A673 (cell line): ENCODE measurements at regions not wholly inside any gene's neighbourhood (a gene's known extent, or its start where the extent isn't known, plus 50 kb on each side); places are given as distances from the start of the nearest gene placed in this dataset.

ENCODE experiments used
- BruUV-seq: library from RNA; stranded (reverse); fragments of 400-500 nt; replicated peaks from 2 replicates; lab custom pipeline; 2021; lab: Mats Ljungman, UMichigan
- CTCF ChIA-PET: fragments of 300-600 bp; sonication (Branson Sonifier 250); formaldehyde crosslinking; loops from one replicate; lab custom pipeline; 2022; ENCODE audit warnings: antibody characterized with exemption; lab: Charles Lee
- POLR2A ChIA-PET: fragments of 300-600 bp; sonication (Branson Sonifier 250); formaldehyde crosslinking; loops from one replicate; lab custom pipeline; 2022; ENCODE audit warnings: antibody characterized with exemption; ENCODE audit not compliant: low non-redundant PET; lab: Charles Lee
- DNase-seq: peaks from one replicate; pipeline ENCODE4 v3.0.0-alpha.2; 2015; ENCODE audit warnings: low spot score
- H3K27ac ChIP-seq: fragments of 200-600 bp; sonication (generic); 2 replicates; pipeline ENCODE4 v1.5.1; 2016; ENCODE audit warnings: mixed run types, low read depth, mild to moderate bottlenecking, mixed read lengths, antibody characterized with exemption, low read length; ENCODE audit not compliant: poor library complexity, severe bottlenecking
- H3K27me3 ChIP-seq: fragments of 200-600 bp; sonication (generic); replicated peaks from 2 replicates; pipeline ENCODE4 v1.6.1; 2017; ENCODE audit warnings: mixed run types, low read depth, mild to moderate bottlenecking, mixed read lengths, antibody characterized with exemption, low read length; ENCODE audit not compliant: insufficient read depth, poor library complexity
- H3K36me3 ChIP-seq: fragments of 200-600 bp; sonication (generic); 2 replicates; pipeline ENCODE4 v1.6.1; 2016; ENCODE audit warnings: mixed run types, mild to moderate bottlenecking, mixed read lengths, antibody characterized with exemption, low read length; ENCODE audit not compliant: insufficient read depth, poor library complexity, severe bottlenecking
- H3K4me1 ChIP-seq: fragments of 200-600 bp; sonication (generic); 2 replicates; pipeline ENCODE4 v1.6.1; 2017; ENCODE audit warnings: mixed run types, mild to moderate bottlenecking, mixed read lengths, antibody characterized with exemption, low read length; ENCODE audit not compliant: insufficient read depth, poor library complexity, severe bottlenecking
- H3K4me3 ChIP-seq: fragments of 200-600 bp; sonication (generic); 2 replicates; pipeline ENCODE4 v1.5.1; 2016; ENCODE audit warnings: low read depth, mixed run types, mild to moderate bottlenecking, mixed read lengths, low read length; ENCODE audit not compliant: poor library complexity, severe bottlenecking
- H3K9me3 ChIP-seq: fragments of 200-600 bp; sonication (generic); 2 replicates; pipeline ENCODE4 v1.6.1; 2016; ENCODE audit warnings: mixed run types, low read depth, mild to moderate bottlenecking, mixed read lengths, antibody characterized with exemption, low read length; ENCODE audit not compliant: poor library complexity, severe bottlenecking
- CTCF ChIP-seq: fragments of 300-800, 200-600 bp; sonication (generic); conservative IDR thresholded peaks from 2 replicates; pipeline ENCODE4 v1.5.1; 2017; ENCODE audit warnings: low read depth, mild to moderate bottlenecking, antibody characterized with exemption, low read length, moderate library complexity, mixed read lengths
- EZH2 ChIP-seq: fragments of 200-600 bp; sonication (generic); IDR thresholded peaks from 2 replicates; pipeline ENCODE4 v1.6.1; 2017; ENCODE audit warnings: borderline replicate concordance, low read depth, mild to moderate bottlenecking, mixed read lengths, antibody characterized with exemption, low read length; ENCODE audit not compliant: poor library complexity, severe bottlenecking
- intact Hi-C: fragments of 100-400 bp; cut with micrococcal nuclease; formaldehyde crosslinking; loops from one replicate; pipeline ENCODE4 v1.10.0; 2022; ENCODE audit not compliant: unreplicated experiment

GRCh38 chr15:97815835-97816234, 144.7 kb upstream of the ARRDC4 start:
- no peak for DNase-seq
- intact Hi-C loops = no loop called here
- Histone ChIP-seq H3K27me3 (no peaks in the 10 kb centered on the region), H3K9me3 (no peaks in the 10 kb centered on the region), H3K4me3 (no peak overlapping the region), H3K36me3 (no peaks in the 10 kb centered on the region), H3K4me1 (no peaks in the 10 kb centered on the region), H3K27ac (no peak overlapping the region)
- BruUV-seq = no TSS peak
- ChIA-PET CTCF (no interaction called here), POLR2A (no interaction called here)
- TF ChIP-seq EZH2 (no peak), CTCF (no peak)

GRCh38 chr15:97817276-97817890, 143.1 kb upstream of the ARRDC4 start:
- POLR2A ChIA-PET = no interaction called here

GRCh38 chr15:97836003-97836402, 124.5 kb upstream of the ARRDC4 start:
- DNase-seq = no peak
- no peaks in the 10 kb centered on the region for H3K4me1 ChIP-seq
- intact Hi-C loops = no loop called here
- BruUV-seq = no TSS peak
- ChIA-PET CTCF (no interaction called here), POLR2A (no interaction called here)
- no peaks in the 10 kb centered on the region for H3K9me3 ChIP-seq
- TF ChIP-seq CTCF = no peak
- TF ChIP-seq EZH2 = no peak
- H3K27ac ChIP-seq = no peak overlapping the region
- H3K36me3 ChIP-seq = no peaks in the 10 kb centered on the region
- no peaks in the 10 kb centered on the region for H3K27me3 ChIP-seq
- H3K4me3 ChIP-seq = no peak overlapping the region

More at GRCh38 chr15:97817276-97817890, 143.1 kb upstream of the ARRDC4 start:
- intact Hi-C loops = no loop called here
- Histone ChIP-seq H3K27ac (no peak overlapping the region), H3K4me1 (no peaks in the 10 kb centered on the region), H3K9me3 (no peaks in the 10 kb centered on the region), H3K36me3 (no peaks in the 10 kb centered on the region), H3K4me3 (no peak overlapping the region), H3K27me3 (no peaks in the 10 kb centered on the region)
- TF ChIP-seq CTCF = no peak
- TF ChIP-seq EZH2 = no peak
- CTCF ChIA-PET = no interaction called here
- BruUV-seq = no TSS peak
- no peak for DNase-seq
